HTR-8/SVneo (cell line): ENCODE measurements at regions not wholly inside any gene's neighbourhood (a gene's known extent, or its start where the extent isn't known, plus 50 kb on each side); places are given as distances from the start of the nearest gene placed in this dataset.
"Not testable (repeated sequence)": the region's sequence is repeated elsewhere in the genome, so short reads cannot be mapped to it uniquely, and the experiment has no call there.

Experiments
- DNase-seq: peaks from one replicate; pipeline ENCODE4 v3.0.0; 2011; ENCODE audit warnings: low spot score, mixed read lengths; ENCODE audit not compliant: insufficient read length
- FAIRE-seq: peaks from 2 replicates; lab custom pipeline; 2011; peaks lifted over from hg19 to GRCh38; lab: Jason Lieb, UNC

DNA sequence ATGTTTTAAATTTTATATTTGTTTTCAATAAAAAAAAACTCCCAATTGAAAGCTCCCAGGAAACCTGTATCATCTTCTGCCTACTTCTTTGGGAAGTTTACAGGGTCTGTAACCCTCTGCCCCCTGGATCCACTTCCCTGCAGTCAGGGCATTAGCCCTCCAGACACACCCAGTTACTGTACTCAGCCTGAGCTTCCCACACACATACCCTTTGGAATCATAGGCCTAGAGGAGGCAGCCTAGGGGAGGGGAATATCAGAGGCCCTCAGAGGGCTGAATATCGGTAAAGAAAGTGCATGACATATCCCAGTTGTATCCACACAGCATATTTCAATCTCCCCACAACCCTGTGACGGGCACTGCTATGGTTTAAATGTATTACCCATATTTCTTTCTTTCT is 56.2 kb upstream of the TFPI start:
- peak; percentile 70 for FAIRE-seq
- not testable (repeated sequence) for DNase-seq

DNA sequence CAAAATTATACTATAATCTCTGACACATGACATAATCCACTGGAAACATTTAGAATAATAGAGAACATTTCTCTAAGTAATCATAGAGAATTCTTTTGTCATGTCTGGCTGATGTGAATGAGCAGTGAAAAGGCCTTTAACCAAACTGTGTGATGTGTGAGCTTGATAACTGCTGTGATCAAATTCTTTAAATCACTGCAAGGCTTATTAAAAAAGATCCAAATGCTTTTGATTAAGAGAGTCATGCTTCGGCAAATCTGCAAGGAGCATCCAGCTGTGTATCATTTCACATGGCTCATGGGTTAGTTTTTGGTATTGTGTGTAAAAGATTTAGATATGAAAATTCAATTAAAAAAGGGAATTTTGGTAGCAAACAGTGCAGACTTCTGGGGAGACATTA is 58.6 kb upstream of the TFPI start:
- FAIRE-seq (no peak), DNase-seq (no peak)

DNA sequence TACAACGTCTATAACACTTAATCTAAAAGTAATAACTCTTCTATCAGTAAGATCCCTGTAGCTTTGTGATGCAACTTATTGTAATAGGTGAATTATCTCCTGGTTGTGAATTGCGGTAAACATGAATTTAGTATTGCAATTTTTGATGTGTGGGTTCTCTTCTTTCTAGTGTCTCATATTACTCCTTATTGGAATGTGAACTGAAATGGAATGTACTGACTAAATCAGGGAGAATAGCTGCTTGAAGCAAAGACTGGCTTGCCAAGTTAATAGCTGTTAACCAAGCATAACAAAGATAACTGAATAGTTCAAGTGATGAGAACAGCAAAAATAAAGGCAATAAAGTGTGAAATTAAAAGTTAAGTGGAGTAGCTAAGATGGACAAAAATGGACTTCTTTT is 60.5 kb upstream of the TFPI start:
- FAIRE-seq (no peak), DNase-seq (peak; percentile 10)

- no peak for DNase-seq
- no peak for FAIRE-seq
Measured at GRCh38 chr2:187615364-187615763, 61.1 kb upstream of the TFPI start.

- FAIRE-seq = no peak
- no peak for DNase-seq
Measured at GRCh38 chr2:187615902-187616301, 61.7 kb upstream of the TFPI start.

DNA sequence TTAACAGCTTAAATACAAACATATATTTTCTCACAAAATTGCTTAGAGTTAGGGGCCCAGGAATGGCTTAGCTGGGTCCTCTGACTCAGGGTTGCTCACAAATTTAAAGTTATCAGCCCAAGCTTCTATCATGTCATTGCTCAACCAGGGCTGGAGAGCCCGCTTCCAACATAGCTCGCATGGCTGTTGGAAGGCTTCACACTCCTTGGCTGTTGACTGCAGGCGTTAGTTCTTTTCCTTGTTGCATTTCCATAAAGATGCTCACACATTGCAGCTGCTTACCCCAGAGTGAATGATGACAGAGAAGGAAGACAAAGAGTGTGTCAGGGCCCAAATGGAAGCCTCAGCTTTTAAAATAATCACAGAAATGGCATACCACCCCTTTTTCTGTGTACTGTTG is 62.9 kb upstream of the TFPI start:
- no peak for FAIRE-seq
- DNase-seq = no peak

DNA sequence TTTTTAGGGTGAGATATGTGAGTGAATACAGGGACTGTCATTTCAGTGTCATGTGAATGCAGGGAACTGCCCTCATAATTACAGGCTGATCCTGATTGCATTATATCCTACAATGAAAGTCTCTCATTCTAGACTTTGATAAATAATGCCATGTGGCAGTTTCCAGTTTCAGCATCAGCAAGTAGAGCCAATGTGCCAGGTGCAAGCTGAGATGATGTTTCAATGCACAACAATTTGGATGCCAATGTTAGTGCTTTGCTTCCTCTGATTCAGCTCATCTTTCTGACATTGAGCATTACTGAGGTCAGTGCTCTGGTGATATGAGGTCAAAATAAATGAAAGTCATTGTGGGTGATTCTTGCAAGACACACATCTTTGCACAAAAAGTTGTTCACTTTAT is 63.7 kb upstream of the TFPI start:
- no peak for DNase-seq
- FAIRE-seq = no peak

DNA sequence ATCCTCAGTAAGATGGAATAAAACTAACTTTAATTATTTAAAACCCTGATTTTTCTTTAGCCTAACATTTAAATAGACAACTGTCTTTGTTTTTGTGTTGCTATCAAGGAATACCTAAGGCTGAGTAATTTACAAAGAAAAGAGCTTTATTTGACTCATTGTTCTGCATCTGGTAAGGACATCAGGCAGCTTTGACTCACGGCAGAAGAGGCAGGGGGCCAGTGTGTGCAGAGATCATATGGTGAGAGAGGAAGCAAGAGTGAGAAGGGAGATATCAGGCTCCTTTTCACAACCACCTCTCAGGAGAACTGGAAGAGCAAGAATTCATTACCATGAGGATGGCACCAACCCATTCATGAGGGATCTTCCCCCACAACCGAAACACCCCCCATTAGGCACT is 64.6 kb upstream of the TFPI start:
- no peak for DNase-seq
- no peak for FAIRE-seq

DNA sequence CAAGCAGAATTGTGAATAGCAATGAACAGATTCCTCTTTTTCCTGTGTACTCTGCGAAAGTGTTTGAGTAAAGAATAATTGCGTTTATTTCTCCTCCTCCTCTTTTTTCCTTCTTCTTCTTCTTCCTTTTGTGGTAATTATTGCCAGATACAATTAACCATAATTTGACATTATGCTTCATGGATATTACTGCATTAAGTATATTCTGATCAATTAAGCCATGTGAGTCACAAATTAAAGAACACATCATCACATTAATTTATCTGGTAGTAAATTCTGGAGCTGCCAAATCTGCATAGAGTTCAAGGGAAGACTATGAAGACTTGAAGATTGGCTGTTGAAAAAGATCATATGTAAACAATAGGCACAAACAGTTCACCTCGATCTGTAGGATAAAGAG is 72.9 kb upstream of the TFPI start:
- DNase-seq = no peak
- no peak for FAIRE-seq

DNA sequence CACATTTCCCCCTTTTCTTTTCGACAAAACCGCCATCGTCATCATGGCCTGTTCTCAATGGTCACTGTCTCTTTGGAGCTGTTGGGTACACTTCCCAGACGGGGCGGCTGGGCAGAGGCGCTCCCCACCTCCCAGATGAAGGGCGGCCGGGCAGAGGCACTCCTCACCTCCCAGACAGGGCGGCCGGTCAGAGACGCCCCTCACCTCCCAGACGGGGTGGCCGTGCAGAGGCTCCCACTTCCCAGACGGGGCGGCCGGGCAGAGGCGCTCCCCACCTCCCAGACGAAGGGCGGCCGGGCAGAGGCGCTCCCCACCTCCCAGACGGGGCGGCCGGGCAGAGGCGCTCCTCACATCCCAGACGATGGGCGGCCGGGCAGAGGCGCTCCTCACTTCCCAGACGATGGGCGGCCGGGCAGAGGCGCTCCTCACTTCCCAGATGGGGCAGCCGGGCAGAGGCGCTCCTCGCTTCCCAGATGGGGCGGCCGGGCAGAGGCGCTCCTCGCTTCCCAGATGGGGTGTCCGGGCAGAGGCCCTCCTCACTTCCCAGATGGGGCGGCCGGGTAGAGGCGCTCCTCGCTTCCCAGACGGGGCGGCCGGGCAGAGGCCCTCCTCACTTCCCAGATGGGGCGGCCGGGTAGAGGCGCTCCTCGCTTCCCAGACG is 82.6 kb upstream of the TFPI start:
- not testable (repeated sequence) for FAIRE-seq, DNase-seq

DNA sequence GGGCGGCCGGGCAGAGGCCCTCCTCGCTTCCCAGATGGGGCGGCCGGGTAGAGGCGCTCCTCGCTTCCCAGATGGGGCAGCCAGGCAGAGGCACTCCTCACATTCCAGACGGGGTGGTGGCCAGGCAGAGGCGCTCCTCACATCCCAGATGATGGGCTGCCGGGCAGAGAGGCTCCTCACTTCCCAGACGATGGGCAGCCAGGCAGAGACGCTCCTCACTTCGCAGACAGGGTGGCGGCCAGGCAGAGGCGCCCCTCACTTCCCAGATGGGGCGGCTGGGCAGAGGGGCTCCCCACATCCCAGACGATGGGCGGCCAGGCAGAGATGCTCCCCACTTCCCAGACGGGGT is 83.1 kb upstream of the TFPI start:
- not testable (repeated sequence) for DNase-seq, FAIRE-seq

DNA sequence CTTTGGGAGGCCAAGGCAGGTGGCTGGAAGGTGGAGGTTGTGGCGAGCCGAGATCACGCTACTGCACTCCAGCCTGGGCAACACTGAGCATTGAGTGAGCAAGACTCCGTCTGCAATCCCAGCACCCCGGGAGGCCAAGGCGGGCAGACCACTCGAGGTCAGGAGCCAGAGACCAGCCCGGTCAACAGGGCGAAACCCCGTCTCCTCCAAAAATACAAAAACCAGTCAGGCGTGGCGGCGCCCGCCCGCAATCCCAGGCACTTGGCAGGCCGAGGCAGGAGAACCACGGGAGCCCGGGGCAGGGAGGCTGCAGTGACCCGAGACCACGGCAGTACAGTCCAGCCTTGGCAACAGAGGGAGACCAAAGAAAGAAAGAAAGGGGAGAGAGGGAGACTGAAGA is 83.5 kb upstream of the TFPI start:
- not testable (repeated sequence) for DNase-seq, FAIRE-seq

GRCh38 chr2:187638840-187639239 is 84.6 kb upstream of the TFPI start:
- DNase-seq = no peak
- FAIRE-seq = no peak

DNA sequence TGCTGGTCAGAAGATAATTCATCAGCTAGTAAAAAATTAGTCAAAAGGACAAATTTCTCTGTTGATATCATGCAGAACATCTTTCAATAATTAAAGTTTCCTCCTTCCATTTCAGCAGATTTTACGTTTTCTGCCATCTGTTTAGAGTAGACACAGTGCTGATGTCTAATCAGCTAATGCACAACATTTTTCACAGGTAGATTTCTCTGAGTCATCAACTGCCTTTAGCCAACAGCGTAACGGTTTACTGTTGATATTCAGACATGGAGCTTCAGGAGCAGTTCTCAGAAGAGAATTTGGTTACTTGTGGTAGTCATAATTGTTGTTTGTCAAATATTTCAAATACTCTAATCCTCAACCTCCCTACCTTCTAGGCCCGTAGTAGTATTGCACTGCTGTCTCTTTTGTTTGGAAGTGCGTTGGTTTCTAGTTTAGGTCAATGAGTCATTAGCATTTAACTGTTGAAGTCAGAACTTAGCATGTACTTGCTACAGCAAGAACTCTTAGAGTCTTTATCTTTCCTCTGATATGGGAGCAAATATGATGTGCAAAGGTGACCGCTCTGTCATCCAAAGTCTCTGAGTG is 86.8 kb upstream of the TFPI start:
- FAIRE-seq = no peak

DNA sequence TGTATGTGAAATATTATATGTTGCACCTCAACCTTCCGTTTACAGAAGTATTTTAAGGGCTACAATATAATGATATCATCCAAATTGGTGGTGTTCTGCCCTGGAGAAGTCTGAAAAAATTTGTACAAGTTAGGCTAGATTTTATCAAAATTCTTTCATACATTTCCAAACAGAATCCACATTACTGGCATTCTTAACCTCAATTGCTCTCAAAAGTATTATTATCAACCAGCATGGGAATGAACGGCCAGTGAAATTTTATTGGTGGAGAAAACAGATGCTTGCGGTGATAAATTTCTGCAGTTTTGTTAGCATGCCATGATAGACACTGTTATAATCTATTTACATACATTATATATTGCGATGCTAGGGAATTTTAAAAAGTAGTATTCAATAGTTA is 88.3 kb upstream of the TFPI start:
- FAIRE-seq = no peak

More for the DNA sequence above, 86.8 kb upstream of the TFPI start:
- no peak for DNase-seq

GRCh38 chr2:187644486-187644885 is 90.3 kb upstream of the TFPI start:
- FAIRE-seq = no peak
- DNase-seq = no peak

More for the DNA sequence above, 88.3 kb upstream of the TFPI start:
- DNase-seq = peak; percentile 12

DNA sequence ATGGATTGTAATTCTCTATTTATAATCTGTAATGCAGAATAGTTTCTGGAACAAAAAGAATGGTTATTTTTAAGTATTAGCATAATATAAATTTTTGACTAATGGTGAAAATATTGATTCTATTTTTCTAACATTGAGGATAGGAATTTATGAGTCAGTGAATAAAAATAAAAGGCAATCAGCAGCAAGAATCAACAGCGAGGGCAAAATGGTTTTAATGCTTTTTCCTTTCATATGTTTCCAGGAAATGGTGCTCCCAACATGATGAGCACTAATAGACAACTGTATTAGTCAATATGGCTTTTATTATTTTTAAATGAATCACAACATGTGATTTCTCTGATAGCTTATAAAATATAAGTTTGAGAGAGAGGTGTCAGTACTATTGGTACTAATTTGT is 90.7 kb upstream of the TFPI start:
- FAIRE-seq (no peak), DNase-seq (no peak)

GRCh38 chr2:187646556-187646955 is 92.3 kb upstream of the TFPI start:
- peak; percentile 42 for FAIRE-seq
- DNase-seq = no peak

DNA sequence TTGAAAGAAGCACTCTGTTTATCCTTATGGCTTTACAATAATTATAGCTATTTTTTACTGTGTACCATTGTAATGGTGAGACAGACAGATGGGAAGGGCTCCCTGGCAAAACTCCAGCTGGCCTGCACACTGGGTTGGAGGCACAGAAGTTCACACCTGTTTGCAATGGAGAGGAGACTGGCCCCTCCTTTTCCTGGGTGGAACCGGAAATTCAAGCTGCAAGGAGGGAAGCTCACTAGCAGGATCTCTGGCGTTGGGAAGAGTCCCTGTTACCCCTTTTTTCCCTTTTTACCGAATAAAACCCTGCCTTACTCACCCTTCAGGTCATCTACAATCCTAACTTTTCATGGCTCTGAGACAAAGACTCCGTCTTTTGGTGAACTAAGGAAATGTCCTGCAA is 100.3 kb upstream of the TFPI start:
- DNase-seq (no peak), FAIRE-seq (no peak)

DNA sequence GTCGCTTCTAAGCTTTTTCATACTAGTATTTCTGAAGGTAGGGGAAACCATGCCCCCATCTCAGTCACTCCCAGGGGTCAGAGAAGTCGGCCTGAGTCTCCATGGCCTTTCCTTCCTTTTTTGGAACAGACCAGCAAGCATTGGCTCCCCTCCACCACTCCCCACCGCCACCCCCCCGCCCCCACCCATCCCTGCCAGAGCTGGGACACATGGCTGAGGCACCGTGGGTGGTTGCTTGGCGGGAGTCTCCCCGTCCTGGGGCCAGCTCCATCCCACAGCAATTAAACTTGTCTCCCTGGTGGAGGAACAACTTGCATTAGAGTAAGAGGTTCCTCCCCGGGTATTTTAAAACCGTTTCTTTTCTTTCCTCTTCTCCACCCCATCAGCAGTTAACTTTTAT is 100.8 kb upstream of the TFPI start:
- no peak for FAIRE-seq

DNA sequence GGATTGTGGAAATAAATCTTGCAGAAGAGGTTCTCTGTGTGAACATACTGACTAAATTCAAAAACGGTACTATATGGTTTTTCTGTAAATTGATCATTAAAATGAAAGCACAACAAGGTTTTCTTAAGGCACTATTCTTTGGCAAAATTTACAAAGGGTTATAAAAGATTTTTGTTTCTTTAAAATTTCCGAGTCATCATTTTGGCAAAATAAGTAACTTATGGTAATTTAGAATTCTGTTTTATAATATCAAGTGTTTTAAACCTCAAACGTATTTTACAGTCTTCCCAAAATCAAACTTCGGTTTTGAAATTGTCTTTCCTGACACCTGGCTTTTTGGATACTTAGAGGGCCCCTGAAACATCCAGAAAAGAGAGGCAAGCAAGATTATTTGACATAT is 101.9 kb upstream of the TFPI start:
- FAIRE-seq (no peak), DNase-seq (no peak)

More for the DNA sequence above, 100.8 kb upstream of the TFPI start:
- no peak for DNase-seq

- FAIRE-seq (no peak), DNase-seq (peak; percentile 19)
Measured at GRCh38 chr2:187658952-187659525, 104.8 kb upstream of the TFPI start.
